ENCODE measurements at regions not wholly inside any gene's neighbourhood (a gene's known extent, or its start where the extent isn't known, plus 50 kb on each side); places are given as distances from the start of the nearest gene placed in this dataset.

DNA sequence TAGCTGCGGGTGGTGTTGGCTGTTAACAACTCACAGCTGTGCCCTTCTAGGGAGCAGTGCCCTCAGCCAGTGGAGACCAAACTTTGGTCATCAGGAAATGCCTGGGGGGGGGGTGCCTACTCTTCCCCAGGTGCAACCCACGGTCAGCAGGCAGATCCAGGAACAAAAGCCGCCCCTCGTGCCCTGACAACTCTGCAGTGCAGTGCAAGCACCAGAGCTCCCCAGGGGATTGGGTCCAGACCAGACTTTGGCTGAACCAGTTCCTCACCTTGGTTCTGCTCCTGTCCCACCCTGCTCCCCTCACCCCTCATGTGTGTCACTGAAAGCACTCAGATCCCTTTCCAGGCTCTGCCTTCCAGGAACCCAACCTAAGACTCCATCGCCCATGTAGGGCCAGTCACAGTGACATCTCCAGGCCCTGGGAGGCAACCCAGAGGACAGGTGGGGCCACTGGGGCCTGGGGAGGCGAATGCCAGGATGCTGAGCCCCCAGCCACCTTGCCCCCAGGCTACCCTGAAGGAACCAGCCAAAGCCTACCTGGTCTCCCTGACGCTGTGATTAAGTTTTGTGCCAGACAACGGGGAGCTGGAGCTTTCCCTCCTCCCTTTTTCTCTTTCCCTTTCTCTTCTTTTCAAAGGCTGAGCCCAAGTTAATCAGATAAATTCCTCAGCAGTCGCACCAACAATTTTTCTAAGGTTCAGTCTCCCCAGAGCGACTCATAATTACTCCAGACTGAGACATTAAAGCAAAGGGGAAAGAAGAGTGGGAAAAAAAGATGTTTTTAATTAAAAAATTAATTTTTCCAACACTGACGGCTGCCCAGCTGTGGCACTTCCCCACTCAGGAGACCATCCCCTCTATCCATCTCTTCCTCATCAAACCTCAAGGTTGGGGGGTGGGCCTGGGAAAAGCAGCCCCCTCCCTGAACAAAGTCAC is 207.5 kb upstream of the LINGO1 start:
- peak; percentile 49 for DNase-seq (ENCODE audit: low spot score)

DNA sequence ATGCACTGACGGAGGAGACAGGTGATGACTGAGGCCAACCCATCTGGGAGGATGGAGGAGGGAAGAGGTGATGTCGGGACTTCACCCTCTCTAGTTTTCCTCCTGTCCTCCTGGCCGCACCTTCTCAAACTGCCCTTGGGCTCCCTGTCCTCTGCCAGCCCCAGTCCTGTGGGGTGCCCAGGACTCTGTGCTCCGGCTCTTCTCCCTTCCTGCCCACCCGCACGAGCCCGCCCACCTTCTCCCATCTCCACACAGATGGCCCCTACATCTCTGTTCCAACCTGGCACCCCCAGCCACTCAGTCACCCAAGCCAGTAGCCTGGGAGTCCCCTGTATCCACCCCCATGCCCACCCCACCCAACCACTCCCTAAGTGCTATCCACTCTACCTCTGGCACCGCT is 206.7 kb upstream of the LINGO1 start:
- DNase-seq (ENCODE audit: low spot score) = peak; percentile 52

DNA sequence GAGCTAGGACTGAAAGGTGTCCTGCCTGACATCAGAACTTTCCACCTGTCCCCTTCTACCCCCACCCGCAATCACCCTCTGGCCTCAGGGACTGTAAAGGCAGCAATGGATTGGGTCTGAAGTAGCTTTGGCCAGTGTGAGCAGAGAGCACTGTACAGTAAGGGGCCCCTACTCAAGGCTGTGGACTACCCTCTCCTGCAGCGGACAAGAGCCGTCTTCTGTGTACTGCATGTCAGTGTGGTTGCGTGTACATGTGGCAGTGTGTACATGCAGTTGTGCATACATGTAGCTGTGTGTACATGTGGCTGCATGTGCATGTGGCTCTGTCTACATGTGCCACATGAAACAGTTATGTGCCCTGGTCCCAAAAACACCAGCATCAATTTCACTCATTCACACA is 205.9 kb upstream of the LINGO1 start:
- DNase-seq (ENCODE audit: low spot score) = peak; percentile 44

DNA sequence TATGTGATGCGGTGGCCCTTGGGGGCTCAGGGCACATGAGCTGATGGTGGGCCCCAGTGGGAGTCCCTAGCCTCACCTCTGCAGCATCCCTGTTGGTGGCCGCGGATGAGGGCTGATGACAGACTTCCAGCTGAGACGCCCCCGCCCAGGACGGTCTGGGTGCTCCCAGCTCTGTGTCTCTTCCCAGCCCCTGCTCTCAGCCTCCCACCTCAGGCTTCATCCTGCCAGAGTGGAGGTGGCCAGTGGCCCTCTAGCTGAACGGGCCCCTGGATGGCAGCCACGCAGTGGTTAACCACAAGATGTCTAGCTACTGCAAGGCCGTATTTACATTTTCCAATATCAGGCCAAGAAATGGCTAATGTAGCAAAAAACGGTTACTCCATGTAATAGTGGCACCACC is 205.3 kb upstream of the LINGO1 start:
- no peak for DNase-seq (ENCODE audit: low spot score)

DNA sequence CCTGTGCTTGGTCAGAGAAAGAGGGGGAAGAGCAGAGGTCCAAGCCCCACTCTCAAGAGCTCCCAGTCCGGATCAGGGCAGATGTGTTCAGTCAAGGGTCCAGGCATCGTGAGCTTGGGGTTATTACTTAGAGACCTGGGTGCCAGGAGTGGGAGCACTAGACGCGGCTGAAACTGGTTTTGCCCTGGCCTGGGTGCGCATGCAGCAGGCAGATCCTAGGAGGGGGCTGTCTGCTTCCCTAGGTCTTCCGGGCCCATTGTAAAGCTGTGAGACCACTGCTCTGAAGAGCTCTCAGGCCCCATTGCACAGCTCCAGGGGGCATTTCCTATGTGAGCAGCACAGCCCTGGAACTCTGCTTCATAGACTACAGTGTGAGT is 204.9 kb upstream of the LINGO1 start:
- DNase-seq (ENCODE audit: low spot score) = peak; percentile 26

DNA sequence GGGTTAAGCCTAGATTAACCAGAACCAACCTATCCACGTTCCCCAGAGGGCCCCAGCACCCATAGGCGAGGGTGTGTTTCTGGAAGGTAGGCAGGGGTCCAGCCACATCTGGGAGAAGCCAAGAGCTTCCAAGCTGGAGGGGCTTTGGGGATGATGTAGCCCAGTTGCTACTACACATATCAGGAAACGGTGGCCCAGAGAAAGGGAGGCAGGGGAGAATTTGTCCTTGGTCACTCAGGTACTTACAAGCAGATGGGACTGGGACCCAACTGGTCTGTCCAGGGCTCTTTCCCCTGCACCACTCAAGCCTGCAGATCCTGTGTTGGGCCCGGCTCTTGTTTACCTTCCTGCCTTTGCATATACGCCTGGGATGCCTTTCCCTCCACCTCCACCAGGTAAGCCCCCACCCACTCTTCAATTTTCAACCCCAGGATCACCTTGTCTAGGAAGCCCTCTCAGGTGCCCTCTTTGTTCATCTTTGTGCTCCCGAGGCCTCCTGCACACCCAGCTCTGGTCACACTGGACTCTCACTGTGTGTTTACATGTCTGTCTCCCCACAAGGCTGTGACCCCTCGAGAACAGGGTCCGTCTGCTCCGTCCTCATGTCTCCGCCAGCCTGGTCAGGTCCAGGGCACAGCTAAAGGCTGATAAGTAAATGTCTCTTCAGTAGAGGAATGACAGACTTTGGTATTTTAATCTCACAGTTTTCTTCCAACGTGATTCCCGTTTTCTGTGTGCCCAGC is 204.4 kb upstream of the LINGO1 start:
- peak; percentile 53 for DNase-seq (ENCODE audit: low spot score)

DNA sequence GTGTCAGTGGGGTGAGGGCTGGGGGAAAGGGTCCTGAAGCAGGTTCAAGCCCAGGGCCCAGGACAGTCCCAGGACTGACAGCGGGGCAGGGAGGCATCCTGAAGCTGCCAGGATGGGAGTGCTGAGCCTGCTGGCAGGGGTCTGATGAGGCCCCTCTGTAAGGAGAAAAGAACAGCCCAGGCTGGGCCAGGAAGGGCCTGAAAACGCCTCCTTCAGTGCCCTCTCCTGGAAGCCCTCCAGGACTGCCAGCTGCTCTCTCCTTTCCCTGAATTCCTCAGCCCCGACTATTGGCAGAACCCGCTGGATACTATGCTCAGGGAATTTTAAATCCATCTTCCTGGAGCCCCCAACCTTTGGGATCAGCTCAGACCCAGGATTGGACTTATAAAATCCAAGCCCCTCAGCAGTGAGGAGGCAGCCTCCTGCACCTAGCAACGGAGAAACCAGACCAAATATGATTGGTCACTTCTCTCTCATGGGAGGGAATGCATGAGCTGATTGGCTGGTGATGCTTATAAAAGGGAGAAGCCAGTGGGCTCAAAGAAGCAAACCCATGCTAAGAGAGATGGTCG is 203.5 kb upstream of the LINGO1 start:
- peak; percentile 49 for DNase-seq (ENCODE audit: low spot score)

DNA sequence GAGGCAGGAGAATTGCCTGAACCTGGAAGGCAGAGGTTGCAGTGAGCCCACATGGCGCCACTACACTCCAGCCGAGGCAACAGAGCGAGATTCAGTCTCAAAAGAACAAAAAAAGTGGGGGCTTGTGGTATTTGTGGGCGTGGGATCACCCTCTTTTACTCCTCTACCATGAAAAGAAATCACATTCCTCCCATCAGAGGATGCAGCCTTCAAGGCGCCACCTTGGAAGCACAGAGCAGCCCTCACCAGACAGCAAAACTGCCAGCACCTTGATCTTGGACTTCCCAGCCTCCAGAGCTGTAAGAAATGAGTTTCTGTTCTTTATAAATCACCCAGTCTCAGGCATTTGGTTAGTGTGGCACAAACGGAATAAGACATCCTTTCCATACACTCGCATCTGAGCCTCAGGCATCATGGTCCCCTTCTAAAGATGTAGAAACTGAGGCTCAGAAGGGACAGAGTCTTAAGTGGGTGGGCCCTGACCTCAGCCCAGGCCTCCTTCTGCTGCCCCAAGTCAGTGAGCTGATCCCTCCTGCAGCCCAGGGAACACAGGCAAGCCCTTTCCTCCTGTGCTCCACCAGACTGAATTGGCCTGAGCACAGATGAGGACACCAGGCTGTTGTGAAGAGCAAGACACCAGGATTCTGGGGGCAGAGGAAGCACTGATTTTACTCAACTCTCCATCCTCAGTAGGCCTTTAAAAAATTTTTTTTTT is 201.7 kb upstream of the LINGO1 start:
- peak; percentile 5 for DNase-seq (ENCODE audit: low spot score)

DNA sequence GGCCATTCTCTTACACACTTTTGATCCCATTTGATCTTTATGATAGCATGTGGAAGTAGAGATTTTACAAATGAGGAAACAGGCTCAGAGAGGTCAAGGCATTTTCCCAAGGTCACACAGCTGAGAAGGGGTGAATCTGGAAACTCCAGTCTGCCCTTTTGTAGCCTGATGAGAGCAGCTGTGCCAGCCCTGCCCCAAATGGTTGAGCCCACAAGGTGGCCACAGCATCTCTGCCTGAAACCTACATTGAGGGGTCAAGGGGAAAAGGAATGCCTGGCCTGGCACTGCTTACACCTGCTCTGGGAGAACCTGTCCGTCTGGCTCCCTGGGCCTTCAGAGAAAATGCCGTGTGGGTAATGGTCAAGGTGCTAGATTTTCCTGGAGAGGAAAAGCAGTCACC is 200.2 kb upstream of the LINGO1 start:
- DNase-seq (ENCODE audit: low spot score) = peak; percentile 42

DNA sequence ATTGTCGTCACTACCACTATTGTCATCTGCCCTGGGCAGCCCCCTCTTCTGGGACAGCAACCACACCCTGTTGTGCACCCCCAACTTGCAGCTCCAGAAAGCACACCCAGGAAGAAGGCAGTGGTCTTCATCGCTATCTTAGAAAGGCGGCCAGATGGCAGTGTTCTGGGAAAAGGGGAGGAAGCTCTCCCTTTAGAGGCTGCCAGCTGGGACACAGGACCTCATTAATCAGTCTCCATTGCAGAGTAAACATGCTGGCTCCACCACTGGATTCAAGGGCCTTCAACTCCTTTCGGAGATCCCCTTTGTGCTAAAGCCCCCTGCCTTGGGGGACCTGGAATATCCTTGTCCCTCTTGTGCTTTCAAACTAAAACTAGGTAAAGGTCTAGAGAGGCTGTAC is 199.3 kb upstream of the LINGO1 start:
- peak; percentile 48 for DNase-seq (ENCODE audit: low spot score)

DNA sequence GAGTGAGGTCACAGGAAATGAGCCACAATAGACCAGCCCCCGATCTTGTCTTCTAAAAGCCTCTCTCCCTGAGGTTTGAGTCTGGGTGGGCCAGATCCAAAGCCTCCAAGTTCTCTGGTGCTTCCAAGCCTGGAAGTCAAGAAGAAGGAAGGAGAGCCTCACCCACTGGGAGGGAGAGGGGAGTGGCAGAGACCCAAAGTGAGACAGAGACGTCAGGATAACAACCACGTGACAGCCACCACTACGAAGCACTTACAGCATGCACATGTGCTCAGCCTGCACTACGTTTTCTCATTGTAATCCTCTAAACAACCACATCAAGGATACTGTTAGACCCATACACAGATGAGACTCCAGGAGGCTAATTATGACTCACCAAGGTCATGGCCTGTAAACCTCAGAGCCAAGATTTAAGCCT is 197.3 kb upstream of the LINGO1 start:
- peak; percentile 58 for DNase-seq (ENCODE audit: low spot score)

DNA sequence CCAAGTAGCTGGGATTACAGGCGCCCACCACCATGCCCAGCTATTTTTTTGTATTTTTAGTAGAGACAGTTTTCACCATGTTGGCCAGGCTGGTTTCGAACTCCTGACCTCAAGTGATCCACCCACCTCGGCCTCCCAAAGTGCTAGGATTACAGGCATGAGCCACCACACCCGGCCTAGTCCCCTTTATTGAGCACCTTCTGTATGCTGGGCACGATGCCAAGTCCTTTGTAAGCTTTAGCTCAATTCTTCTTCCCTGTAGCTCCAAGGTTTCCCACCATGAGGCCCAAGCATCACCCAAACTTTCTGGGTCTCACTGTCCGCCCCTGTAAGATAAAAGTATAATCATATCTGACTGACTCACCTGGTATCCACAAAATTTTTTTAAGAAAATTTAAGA is 196.6 kb upstream of the LINGO1 start:
- DNase-seq (ENCODE audit: low spot score) = peak; percentile 2

DNA sequence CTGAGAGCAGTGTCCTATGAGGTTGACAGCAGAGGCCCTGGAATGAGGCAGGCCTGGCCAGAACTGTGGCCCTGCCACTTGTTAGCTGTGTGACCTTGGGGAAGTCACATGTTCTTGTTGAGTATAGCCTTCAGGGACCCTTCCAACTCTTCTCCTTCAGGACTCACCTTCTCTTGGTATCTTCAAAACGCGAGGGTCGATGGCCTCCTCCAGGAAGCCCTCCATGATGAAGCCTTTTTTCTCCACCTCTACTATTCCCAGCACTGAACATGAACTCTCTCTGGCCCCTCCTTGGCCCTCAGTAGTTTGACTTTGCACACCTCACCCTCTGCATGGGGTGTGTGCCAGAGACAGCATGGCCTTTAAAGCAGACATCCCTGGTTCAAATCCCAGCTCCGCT is 195.1 kb upstream of the LINGO1 start:
- DNase-seq (ENCODE audit: low spot score) = no peak

DNA sequence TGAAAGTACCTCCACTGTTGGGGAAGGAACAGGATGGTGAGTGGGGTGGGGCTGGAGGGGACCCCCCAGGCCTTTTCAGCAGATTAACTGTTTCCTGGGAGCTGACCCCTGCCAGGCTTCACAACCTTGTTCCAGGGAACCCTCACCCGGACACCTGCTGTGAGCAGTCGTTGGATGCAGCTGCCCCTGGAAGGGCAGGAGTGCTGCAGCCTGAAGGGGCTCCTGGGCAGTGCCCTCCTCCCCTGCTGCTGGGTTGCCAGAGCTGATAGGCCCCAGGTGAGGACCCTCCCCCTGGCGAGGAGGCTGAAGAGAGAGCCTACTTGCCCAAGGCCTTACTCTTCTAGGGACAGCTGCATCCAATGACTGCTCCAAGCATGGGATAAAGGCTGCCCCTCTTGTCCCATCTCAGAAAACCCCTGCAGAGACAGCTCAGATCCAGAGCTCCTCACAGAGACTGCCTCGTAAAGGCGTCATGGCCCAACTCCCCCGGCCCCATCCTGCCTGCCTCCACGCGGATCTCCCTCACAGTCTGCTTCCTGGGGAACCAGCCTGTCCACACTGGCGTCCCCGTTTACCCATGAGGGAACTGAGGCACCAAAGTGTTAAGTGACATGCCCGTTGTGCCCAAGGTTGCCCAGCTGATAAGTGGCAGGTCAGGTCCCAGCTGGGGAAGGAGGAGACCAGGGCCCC is 193.4 kb upstream of the LINGO1 start:
- DNase-seq (ENCODE audit: low spot score) = peak; percentile 62

DNA sequence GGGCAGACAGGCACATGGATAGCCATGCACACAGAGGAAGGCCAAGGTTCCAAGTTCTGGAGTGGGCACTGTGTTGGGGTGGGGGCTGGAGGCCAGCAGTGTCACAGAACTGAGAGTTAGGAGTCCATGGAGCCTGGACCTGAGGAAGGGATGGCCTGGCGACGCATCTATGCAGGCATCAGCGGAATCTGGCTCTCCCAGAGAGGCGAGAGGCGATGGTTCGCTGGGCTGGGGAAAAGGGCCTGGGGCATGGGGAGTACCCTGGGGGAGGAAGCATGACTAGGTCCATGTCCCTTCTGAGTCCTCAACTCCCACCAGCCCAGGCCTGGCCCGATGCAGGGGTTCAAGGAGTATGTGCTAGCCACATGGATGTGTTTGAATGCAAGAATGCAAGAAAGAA is 192.8 kb upstream of the LINGO1 start:
- no peak for DNase-seq (ENCODE audit: low spot score)

DNA sequence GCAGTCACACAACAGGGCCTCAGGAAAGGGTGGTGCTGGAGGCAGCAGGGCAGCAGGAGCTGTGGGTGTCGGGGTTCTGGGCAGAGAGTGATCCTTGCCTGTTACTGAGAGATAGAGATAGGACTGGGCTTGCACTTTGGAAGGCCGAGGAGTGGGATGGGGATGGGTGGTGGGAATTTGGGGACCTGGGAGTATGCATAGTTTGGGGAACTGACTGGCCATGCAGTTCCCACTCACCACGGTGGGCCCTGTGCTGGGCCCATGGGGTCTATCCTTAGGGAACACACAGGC is 192.5 kb upstream of the LINGO1 start:
- DNase-seq (ENCODE audit: low spot score) = peak; percentile 45

DNA sequence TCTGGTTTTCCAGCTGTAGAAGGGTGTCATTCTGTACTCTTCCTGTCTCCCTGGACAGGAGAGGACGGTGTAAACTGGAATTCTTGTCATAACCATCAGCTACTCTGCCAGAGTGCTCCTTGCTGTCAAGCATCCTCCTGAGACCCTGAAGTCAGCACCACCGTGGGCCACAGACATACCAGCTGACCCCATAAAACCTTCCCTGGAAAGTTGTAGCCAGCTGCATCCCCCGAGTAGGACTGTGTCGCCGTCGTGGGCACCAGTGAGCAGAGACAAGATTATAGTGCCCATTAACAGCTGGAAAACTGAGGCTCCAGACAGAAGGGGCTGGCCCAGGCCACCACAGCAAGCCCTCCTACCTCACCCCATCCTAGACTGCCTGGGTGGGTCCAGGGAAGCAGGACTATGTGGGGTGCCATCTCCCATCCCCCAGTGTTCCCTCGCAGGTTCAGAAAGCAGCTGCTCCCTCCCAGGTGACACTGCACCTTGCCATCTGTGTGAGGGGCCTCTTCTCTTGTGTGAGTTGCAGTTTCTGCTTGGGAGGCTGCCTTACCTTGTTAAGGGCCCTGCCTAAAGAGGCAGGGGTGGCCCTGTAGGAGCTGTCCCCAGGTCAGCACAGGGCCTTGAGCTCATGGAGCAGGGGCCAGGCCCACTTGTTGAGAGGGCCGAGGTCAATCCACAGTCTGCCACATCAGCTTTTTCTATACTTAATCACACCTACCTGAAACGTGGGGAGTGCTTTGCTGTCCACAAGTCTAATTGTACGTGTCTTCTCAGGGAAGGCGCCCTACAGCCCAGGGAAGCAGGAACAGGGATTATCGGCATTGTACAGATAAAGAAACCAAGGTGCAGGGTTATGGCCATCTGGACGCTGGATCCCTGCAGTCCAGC is 191.9 kb upstream of the LINGO1 start:
- DNase-seq (ENCODE audit: low spot score) = peak; percentile 48

DNA sequence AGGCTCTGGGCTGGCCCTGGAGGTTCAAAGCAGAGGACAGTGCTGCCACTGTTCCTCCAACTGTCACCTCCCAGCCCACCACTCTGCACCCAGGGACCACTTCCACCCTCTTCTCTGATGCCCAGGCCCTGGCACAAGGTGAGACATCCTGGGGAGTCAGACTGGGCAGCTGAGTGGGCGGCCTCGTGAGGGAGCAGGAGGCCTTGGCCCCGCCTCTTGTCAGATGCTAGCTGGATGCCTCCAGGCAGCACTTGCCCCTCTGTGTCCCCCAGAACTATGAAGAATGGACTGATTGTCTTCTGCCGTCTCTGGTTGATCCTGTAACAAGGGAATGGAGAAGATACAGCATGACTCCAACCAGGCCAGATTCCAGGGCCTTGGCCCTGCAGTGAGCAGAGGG is 191.0 kb upstream of the LINGO1 start:
- no peak for DNase-seq (ENCODE audit: low spot score)

DNA sequence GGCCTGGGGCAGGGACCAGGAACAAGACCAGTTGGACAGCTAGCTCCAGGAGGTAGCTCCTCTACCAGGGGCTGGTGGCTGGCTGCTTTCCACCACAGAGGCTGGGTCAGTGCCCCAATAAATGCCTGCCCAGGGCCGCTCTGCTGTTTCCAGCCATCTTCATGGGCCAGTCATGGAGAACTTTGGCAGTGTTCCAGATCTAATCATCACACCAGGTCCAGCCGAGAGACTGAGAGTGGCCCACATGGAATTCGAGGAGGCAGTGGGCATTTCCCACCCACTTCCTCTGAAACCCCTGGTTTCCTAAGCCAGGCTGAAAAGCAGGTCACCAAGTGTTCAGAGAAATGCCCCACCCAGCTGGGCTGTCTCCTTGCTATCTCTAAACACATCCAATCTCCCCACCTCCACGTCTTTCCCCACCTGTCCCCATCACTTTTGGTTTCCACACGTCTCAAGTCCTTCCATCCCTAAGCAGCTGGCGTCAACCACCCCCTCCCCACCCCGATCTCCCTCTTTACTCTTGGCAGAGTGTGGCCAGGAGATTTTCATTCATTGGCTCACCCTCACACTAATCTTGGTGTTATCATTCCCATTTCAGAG is 190.0 kb upstream of the LINGO1 start:
- no peak for DNase-seq (ENCODE audit: low spot score)

DNA sequence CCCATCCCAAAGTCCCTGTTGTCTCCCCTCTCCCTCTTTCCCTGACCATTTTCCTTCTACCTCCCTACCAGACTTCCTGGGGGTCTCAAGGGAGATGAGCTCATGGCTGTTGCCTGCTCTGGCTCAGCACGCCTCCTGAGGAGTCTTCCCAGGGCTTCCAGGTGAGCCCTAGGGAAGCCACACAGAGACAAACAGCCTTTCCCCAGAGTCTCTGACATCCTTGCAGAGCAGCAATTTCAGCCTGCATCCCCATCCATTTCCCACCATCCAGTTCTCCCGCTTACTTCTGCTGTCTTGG is 189.2 kb upstream of the LINGO1 start:
- DNase-seq (ENCODE audit: low spot score) = no peak
